HepG2 (cell line): ENCODE measurements at regions not wholly inside any gene's neighbourhood (a gene's known extent, or its start where the extent isn't known, plus 50 kb on each side); places are given as distances from the start of the nearest gene placed in this dataset.

Experiments used
- ATAC-seq: fragments of 200-7000 bp; cut with Tn5 transposase; 3 replicates; pipeline ENCODE4 v1.9.1; 2020; ENCODE audit warnings: mild to moderate bottlenecking, moderate library complexity
- BruUV-seq: library from RNA; stranded (reverse); fragments of 400-500 nt; replicated peaks from 2 replicates; lab custom pipeline; 2021; lab: Mats Ljungman, UMichigan
- CTCF ChIA-PET: fragments of 300-600 bp; formaldehyde crosslinking; extraction: SDS; loops from one replicate; lab custom pipeline; 2021; ENCODE audit warnings: low total read pairs, inconsistent platforms, low intra/inter-chr PET ratio; lab: Yijun Ruan, JAX
- POLR2A ChIA-PET: fragments of 350-600 bp; sonication (Branson Sonifier 250); formaldehyde crosslinking; loops from one replicate; lab custom pipeline; 2020; ENCODE audit warnings: antibody characterized with exemption, inconsistent platforms; lab: Yijun Ruan, JAX
- DNase-seq: peaks from one replicate; pipeline ENCODE4 v3.0.0-alpha.2; 2015; ENCODE audit warnings: low spot score
- FAIRE-seq: peaks from 3 replicates; lab custom pipeline; 2011; peaks lifted over from hg19 to GRCh38; lab: Jason Lieb, UNC
- H2AFZ ChIP-seq: one replicate; pipeline ENCODE4 v1.6.1; 2011; ENCODE audit warnings: low read length, inconsistent platforms
- H3K27ac ChIP-seq: fragments of 300-600 bp; 3 replicates; pipeline ENCODE4 v1.8.0; 2011; ENCODE audit warnings: mixed run types, mild to moderate bottlenecking, mixed read lengths, low read length, inconsistent platforms; ENCODE audit not compliant: insufficient read depth; ENCODE audit errors: extremely low read length
- H3K27me3 ChIP-seq, 2 experiments: fragments of 200-600 bp in 1 of 2; 2 replicates in 1 of 2; 3 replicates in 1 of 2; pipeline versions ENCODE4 v1.6.0 to v1.8.0; 2011; ENCODE audit warnings: low read length in 2 of 2, mild to moderate bottlenecking in 2 of 2, moderate library complexity in 2 of 2, inconsistent platforms in 1 of 2; ENCODE audit not compliant: insufficient read depth in 2 of 2, control insufficient read depth in 1 of 2
- H3K36me3 ChIP-seq, 2 experiments: fragments of 200-600 bp in 1 of 2; replicated peaks in 1 of 2; 2 replicates in 1 of 2; 3 replicates in 1 of 2; pipeline versions ENCODE4 v1.5.1 to v1.8.0; 2011; ENCODE audit warnings: low read length in 2 of 2, inconsistent platforms in 1 of 2; ENCODE audit not compliant: insufficient read depth in 2 of 2, control insufficient read depth in 1 of 2
- H3K4me1 ChIP-seq: 2 replicates; pipeline ENCODE4 v1.5.1; 2012; ENCODE audit warnings: low read length, inconsistent platforms; ENCODE audit not compliant: insufficient read depth
- H3K4me2 ChIP-seq: 2 replicates; pipeline ENCODE4 v1.6.0; 2011; ENCODE audit warnings: low read depth, low read length, inconsistent platforms
- H3K4me3 ChIP-seq, 3 experiments: fragments of 200-600 bp in 1 of 3; sonication (generic), shearing (Covaris generic) in 1 of 3; replicated peaks in 1 of 3; 2 replicates each; pipeline ENCODE4 v1.5.1; 2011 to 2016; ENCODE audit warnings: low read length in 3 of 3, inconsistent platforms in 2 of 3, low read depth in 2 of 3, mild to moderate bottlenecking in 2 of 3, control low read depth in 1 of 3, mixed read lengths in 1 of 3; ENCODE audit not compliant: insufficient read depth in 1 of 3
- H3K79me2 ChIP-seq: one replicate; pipeline ENCODE4 v1.6.1; 2011; ENCODE audit warnings: low read length, inconsistent platforms; ENCODE audit not compliant: insufficient read depth
- H3K9ac ChIP-seq: 2 replicates; pipeline ENCODE4 v1.6.0; 2011; ENCODE audit warnings: mild to moderate bottlenecking, low read depth, low read length, inconsistent platforms; ENCODE audit not compliant: insufficient read depth
- H3K9me3 ChIP-seq: 2 replicates; pipeline ENCODE4 v1.5.1; 2012; ENCODE audit warnings: mild to moderate bottlenecking, low read length
- H4K20me1 ChIP-seq: 2 replicates; pipeline ENCODE4 v1.6.0; 2011; ENCODE audit warnings: inconsistent platforms, mild to moderate bottlenecking, low read length, moderate library complexity; ENCODE audit not compliant: insufficient read depth
- CEBPZ ChIP-seq: IDR thresholded peaks from 2 replicates; pipeline ENCODE4 v1.6.1; 2012; ENCODE audit warnings: low read length, improper control_type of control experiment
- MIXL1 ChIP-seq: IDR thresholded peaks from 2 replicates; pipeline ENCODE4 v1.6.1; 2016
- NFKBIZ ChIP-seq: IDR thresholded peaks from 2 replicates; pipeline ENCODE4 v1.6.1; 2018; ENCODE audit warnings: missing genetic modification reagents, missing compliant biosample characterization
- PLRG1 ChIP-seq: fragments of 450-650 bp; conservative IDR thresholded peaks from 2 replicates; pipeline ENCODE4 v1.6.1; 2016
- TBX2 ChIP-seq: sonication (generic); formaldehyde crosslinking; IDR thresholded peaks from 2 replicates; pipeline ENCODE4 v1.5.0; 2020; ENCODE audit warnings: missing genetic modification reagents, mild to moderate bottlenecking, borderline replicate concordance
- ZBTB33 ChIP-seq: sonication (generic); formaldehyde crosslinking; IDR thresholded peaks from 2 replicates; pipeline ENCODE4 v1.4.0; 2020; ENCODE audit warnings: missing genetic modification reagents
- ZBTB43 ChIP-seq: sonication (generic); formaldehyde crosslinking; conservative IDR thresholded peaks from 2 replicates; pipeline ENCODE4 v1.4.0; 2020; ENCODE audit warnings: missing genetic modification reagents
- ZNF121 ChIP-seq: sonication (generic); formaldehyde crosslinking; IDR thresholded peaks from 2 replicates; pipeline ENCODE4 v1.5.0; 2020; ENCODE audit warnings: mild to moderate bottlenecking, missing genetic modification reagents
- ZNF383 ChIP-seq: sonication (generic); formaldehyde crosslinking; IDR thresholded peaks from 2 replicates; pipeline ENCODE4 v1.4.0; 2020; ENCODE audit warnings: missing genetic modification reagents, mild to moderate bottlenecking, borderline replicate concordance
- ZNF546 ChIP-seq: sonication (generic); formaldehyde crosslinking; conservative IDR thresholded peaks from 2 replicates; pipeline ENCODE4 v1.8.1; 2023; ENCODE audit warnings: mild to moderate bottlenecking, missing genetic modification reagents
- ZNF672 ChIP-seq: sonication (generic); formaldehyde crosslinking; IDR thresholded peaks from 2 replicates; pipeline ENCODE4 v1.8.1; 2022; ENCODE audit warnings: missing genetic modification reagents
- WGBS: methylation state at CpG from one replicate; pipeline ENCODE4 v1.1.6; 2017; ENCODE audit warnings: low lambda C conversion rate; 5-methylcytosine and 5-hydroxymethylcytosine counted together
- in situ Hi-C: cut with HindIII; loops from 2 replicates; pipeline ENCODE4 v1.10.0; 2017; ENCODE audit warnings: low pct_unique_long_range_greater_than_20kb; ENCODE audit not compliant: extremely low pct_ligation_motif_present
- intact Hi-C: fragments of 100-400 bp; cut with micrococcal nuclease; formaldehyde crosslinking; loops from one replicate; pipeline ENCODE4 v1.10.0; 2022; ENCODE audit not compliant: unreplicated experiment
- TF ChIP-seq, protein P1 (sequence below), 2 experiments: sonication (generic) in 1 of 2; formaldehyde crosslinking in 1 of 2; IDR thresholded peaks; 2 replicates each; pipeline versions ENCODE4 v1.4.0 to v1.6.1; 2018 to 2020; ENCODE audit warnings: missing genetic modification reagents in 2 of 2, borderline replicate concordance in 1 of 2, low read depth in 1 of 2, mild to moderate bottlenecking in 1 of 2, missing biosample characterization in 1 of 2

DNA sequence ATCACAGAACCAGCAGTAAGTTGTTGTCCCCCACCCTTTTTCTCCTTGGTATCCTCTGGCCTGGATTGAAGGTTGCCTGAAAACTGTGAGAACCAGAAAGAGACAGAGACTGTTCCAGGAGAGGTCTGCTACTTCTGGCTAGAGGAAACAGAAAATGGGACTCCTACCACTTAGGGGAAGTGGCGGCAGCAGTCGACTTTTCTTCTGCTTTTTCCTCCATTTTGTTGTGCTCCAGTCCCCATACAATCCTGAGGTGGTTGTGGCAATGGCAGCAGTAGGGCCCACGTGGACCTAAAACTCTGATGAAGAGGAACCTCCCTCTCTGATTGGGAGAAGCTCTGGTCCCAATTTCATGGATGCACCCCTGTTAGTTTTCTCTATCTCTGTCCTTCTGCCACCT, 76.0 kb upstream of the SORL1 start:
- H2AFZ ChIP-seq: no peak overlapping the region
- BruUV-seq: no TSS peak
- H3K27ac ChIP-seq: no peak overlapping the region
- TF ChIP-seq, protein P1, sequence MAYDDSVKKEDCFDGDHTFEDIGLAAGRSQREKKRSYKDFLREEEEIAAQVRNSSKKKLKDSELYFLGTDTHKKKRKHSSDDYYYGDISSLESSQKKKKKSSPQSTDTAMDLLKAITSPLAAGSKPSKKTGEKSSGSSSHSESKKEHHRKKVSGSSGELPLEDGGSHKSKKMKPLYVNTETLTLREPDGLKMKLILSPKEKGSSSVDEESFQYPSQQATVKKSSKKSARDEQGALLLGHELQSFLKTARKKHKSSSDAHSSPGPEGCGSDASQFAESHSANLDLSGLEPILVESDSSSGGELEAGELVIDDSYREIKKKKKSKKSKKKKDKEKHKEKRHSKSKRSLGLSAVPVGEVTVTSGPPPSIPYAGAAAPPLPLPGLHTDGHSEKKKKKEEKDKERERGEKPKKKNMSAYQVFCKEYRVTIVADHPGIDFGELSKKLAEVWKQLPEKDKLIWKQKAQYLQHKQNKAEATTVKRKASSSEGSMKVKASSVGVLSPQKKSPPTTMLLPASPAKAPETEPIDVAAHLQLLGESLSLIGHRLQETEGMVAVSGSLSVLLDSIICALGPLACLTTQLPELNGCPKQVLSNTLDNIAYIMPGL (CRISPR knock-in tag; IDR thresholded peaks at IDR 0.05; ENCODE audit: borderline replicate concordance in 1 of 2, low read depth in 1 of 2): no peak
- TF ChIP-seq ZBTB33: no peak
- TF ChIP-seq ZNF672 (CRISPR knock-in tag): no peak
- TF ChIP-seq ZBTB43 (CRISPR knock-in tag): no peak
- no peak for TF ChIP-seq PLRG1
- no peak for TF ChIP-seq TBX2
- no peak for TF ChIP-seq MIXL1
- no peak for TF ChIP-seq ZNF546 (CRISPR knock-in tag)
- TF ChIP-seq CEBPZ: no peak
- TF ChIP-seq NFKBIZ (CRISPR knock-in tag): no peak
- TF ChIP-seq ZNF121: no peak
- TF ChIP-seq ZNF383 (CRISPR knock-in tag): no peak
- 13% methylated on average over 3 of the region's 3 CpGs for WGBS
- H3K36me3 ChIP-seq: no peaks in the 10 kb centered on the region
- no peaks in the 10 kb centered on the region for H3K4me1 ChIP-seq
- no peaks in the 10 kb centered on the region for H4K20me1 ChIP-seq
- H3K4me2 ChIP-seq: no peak overlapping the region
- FAIRE-seq: no peak
- DNase-seq: no peak
- in situ Hi-C loops (no loop called here), intact Hi-C loops (no loop called here)
- no peaks in the 10 kb centered on the region for H3K79me2 ChIP-seq
- ChIA-PET CTCF (no interaction called here), POLR2A (no interaction called here)
- peaks cover 0 to 3% of the 10 kb centered on the region in 2 experiments; a peak in 2 of 5 replicates for H3K27me3 ChIP-seq
- no peaks in the 10 kb centered on the region for H3K9me3 ChIP-seq
- no peak overlapping the region for H3K4me3 ChIP-seq
- H3K9ac ChIP-seq: no peak overlapping the region
- no peak for ATAC-seq
